HG03045 (cell line): ENCODE measurements at regions not wholly inside any gene's neighbourhood (a gene's known extent, or its start where the extent isn't known, plus 50 kb on each side); places are given as distances from the start of the nearest gene placed in this dataset.

Experiments used
- ATAC-seq: cut with Tn5 transposase; IDR thresholded peaks from one replicate; pipeline ENCODE4 v1.9.1; 2021; ENCODE audit warnings: mild to moderate bottlenecking, moderate library complexity; ENCODE audit not compliant: unreplicated experiment

DNA sequence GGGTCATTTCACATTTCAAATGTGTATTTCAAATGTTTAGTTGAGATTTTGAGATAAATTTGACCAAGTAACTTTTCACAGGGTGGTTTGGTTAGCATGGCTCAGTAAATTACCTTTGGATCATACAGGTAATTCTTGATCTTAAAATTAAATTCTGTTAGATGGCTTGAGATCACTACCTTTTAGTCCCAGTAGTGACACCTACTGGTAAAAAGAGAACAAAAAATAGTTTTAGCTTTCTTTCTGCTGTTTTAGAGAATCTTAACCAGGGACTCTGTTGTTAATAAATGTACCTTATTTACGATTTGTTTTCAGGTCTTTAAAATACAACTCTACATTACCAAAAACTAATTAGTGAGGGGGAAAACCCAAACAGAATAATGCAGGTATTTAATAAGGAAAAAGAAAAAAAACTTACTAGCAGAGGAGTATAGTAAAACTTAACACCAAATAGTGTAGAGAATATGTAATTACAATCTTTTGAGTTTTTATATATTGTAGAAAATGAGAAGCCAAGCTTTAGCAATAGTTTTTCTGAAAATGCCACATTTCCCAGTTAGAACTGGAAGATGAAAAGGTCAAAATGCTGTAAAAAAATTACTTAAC, 620.3 kb upstream of the AGTR1 start:
- no peak for ATAC-seq

DNA sequence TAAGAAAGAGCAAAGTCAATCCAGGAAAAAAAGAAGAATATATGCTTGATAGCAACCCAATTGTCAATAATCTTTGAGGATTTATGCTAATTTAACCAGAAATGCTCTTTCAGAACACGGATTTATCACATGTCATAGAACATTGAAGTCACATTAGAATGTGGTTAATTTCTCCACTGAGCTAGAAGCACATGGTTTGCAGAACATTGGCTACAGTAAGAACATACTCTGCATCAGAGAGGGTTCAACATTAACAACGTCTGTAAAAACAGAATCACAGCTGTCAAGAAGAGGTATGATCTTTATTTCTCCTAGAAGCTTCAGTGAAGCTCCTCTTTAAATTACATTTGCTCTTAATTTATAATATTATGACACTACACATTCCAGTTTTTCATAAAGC, 619.7 kb upstream of the AGTR1 start:
- ATAC-seq, result no peak

DNA sequence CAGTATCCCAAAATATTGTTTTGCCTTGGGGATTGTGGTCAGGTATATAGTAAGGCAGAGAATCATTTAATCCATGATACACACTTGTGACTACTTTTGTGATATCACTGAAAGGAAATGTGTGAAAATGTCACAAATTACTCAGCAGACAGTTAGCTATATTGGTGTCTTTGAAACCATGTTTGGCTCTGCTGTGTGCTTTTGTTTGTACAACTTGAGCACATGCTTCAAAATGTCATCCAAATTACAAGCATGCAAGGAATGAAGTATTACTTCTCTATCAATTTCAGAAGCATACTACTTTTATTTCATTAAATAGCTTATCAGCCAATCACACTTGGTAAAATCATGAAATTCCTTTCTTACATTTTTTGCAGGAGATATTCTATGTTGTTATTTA, 619.0 kb upstream of the AGTR1 start:
- ATAC-seq, result no peak

DNA sequence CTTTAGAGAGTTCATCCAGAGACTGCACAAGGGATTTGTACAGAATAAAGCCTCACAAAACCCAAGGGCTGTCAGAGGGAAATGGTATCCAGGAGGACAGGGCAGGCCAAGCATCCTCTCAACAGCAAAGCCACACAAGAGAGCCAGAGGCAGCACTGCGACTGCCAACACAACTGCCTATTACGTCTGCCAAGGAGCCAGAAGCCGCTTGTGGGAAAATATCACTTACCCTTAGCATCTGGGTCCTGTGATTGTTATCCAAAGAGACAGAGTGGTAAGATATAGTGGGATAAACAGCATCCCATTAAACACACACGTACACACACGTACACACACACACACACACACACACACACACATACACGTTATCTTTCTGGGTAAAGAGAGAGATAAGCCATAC, 618.3 kb upstream of the AGTR1 start:
- ATAC-seq, result no peak

DNA sequence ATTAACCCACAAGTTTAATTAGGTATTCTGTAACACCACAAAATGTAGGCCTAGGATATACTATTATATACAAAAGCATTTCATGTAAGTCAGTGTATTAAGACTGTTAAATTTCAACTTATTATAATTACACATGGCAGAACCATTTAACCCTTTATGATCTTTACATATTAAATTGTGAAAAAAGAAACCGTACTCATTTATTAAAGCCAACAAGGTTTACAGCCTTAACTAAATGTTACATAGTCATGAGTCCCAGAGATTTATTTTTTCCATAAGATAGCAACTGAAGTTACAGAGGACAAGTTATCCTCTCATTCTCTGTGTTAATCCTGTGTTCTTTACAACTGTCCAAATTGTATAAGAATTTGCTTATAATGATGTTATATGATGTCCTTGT, 615.8 kb upstream of the AGTR1 start:
- no peak for ATAC-seq

DNA sequence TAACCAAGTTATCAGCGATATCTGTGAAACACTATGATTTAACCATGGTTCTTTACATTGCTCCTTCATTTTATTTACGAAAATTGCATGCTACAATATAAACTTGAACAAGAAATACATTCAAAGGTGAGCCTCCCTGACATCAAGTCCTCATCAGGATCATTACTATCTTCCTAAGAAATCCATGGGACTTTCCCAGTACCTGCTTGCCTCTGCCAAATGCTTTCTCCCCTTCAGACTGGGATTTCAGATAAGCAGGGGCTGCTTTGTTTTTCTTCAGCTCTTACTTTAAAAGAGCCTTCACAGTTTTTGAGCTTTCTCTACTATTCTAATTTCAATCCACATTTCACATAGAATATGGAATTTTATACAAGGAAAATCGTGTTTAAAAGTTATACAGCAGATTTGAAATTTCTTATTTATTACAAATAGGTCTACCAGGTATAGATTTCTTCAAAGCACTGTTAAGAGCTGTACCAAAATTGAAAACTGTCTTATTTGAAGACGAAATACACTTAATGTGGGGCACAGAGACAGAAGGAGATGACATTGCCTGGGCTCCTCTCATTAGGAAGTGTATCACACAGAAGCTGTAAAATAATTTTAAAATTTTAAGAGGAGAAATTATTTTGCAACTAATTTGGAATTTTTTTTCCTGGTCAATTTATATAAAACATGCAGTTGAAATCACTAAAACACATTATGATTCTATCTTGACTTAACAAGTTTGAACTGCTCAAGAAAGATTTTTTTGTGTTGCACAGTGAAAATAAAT, 615.0 kb upstream of the AGTR1 start:
- ATAC-seq, result no peak

DNA sequence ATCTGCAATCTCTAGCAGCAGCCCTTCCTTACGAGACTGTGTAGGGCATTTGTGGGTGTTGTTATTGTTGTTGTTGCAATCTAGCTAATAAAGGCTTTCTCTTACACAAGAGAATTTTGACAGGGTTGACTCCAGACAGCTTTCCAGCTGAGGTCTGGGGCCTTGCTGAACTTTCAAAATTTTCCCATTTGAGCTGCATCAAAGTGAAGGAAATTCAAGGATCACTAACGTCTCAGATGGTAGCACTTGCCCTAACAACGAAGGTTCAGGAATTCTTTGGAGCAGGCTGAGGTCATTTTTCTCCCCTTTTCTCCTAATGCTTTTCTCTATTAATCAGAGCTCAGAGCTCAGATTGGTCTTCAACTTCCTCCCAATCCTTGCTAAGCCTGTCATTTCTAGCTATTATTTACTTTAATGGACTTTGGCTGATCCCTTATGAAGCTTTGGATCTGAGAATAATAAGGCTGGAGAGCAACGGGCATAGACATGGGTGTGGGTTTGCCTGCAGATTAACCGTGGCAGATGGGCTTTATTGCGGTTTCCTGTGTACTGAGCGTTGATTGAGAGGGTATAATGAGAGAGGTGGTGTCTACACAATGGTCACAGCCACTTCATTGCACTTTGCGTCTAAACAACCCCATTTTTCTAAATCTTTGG, 614.0 kb upstream of the AGTR1 start:
- no peak for ATAC-seq

DNA sequence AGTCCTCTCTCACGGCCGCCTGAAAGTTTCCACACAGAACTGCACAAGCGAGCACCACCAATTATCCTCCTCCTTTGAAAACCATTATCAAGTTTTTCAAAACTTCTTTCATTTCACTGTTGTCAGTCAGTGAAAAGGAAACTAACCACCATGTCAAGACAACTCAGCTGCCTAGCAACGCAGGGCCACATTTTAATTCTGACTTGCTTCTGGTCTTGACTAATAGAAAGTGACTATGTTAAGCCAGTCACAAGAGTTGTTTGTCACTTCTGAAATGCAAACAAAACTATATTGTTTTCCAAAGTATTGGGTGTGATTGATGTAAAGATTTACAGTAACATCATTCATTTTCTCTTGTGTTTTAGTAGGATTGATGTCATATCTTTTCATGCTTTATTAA, 612.8 kb upstream of the AGTR1 start:
- peak; percentile 94 for ATAC-seq

DNA sequence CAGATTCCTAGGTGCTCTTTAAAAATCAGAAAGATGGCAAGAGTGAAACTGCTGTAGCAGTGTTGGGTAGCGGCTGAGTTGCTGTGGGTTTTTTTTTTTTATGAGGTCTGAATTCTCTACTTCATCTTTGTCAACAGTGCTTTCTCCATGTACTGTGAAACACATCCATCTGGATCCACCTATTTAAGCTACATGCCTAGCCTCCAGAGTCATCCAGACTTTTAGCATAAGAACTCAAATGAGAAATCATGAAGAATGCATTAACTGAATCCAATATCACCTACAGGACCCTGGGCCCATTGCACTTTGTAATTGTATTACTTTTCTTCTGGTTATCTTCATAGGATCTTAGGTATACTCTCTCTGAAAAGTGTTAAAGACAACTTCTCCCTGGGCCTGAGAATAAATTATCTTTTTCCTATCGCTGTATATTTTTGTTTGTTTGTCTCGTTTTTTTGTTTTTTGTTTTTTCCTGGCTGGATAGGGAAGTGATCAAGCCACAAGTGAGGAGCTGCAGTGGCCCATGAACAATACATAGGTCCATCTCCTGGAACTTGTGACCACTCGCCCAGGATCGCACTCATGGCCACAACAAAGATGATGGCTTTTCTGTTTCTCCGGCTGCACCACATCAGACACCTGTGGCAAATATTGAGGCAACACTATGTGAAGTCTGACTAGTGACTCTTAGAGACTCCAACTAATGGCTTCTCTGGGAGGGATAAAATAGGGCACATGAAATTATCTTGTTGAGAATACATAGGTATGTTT, 609.9 kb upstream of the AGTR1 start:
- no peak for ATAC-seq

DNA sequence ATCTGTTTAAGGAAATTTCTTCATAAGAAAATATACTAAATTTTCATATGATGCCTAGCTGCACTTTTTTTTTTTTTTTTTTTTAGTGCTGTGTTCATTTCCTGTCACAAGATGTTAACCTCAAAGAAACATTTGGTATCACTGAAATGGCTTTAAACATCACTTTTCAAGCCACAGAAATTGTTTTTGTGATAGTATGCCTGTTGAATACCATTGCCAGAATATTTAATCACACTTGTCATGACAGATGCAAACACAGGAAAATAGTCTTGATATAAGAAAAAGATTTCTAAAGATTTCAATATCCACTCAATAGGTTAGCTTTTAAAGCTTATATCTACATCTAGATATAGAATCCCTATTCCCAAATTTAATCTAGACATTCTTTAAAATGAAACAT, 608.5 kb upstream of the AGTR1 start:
- no peak for ATAC-seq

DNA sequence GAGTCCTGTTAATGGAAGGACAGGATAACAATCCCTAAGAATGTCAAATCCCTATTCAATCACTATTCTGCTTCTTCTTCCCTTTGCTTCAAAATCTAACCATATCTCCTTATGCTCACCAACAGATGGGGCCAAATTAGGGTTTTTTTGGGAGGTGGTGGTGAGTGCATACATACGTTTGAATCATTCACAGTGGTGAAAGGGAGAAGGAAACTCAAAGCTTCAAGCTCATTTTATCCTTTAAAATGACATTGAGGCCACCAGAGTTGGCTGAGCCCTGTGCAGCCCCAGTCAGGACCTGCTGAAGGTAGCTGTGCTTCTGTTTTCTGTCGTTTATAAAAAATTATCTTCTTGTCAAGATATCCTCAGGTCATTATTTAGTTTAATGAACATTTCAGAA, 607.5 kb upstream of the AGTR1 start:
- no peak for ATAC-seq

DNA sequence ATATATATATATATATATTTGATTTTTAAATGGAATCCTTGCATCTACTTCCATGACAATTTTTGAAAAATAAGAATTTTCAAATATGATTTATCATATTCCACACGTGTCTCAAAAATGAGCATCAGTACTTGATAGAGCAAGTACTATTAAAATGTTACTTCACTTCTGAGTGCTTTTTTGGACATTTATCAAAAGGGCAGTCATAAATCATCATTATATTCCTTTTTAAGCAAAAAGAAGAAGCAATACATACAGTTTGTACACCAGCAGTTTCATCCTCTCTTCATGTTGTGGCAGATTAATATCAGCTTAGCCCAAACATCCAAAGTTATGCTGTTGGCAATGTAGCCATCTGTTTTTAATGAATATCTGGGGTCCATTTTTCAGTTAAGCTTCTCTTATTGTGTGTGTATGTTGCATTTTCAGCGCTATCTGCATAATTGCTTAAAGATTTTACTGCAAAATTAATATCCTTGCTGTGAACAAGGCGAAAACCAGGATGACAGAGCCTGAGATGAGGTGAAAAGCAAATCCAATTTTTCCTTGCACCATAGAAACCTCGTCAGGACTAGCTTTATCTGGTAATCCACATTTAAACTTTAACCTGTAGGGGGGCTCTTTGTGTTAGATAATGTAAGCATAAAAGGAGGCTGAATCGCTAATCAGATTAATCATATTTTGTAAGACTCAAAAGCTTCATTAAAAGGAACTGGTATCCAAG, 604.9 kb upstream of the AGTR1 start:
- ATAC-seq, result no peak

DNA sequence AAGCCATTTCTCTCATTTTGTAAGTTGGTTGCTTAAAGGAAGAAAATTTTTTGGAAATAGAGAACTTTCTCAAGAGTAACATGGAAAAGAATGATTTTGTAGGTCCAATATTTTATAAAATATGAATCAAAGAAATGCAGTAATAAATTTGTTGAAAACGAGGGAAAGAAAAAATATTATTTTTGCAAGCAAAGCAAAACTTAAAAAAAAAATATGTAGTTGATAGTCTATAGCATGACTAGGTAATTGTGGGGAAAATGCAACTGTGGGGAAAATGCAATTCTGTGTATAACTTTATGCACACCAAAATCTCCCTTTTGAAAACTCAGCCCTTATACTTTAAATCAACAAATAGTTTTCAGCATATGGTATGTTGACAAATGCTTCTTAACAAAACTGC, 604.0 kb upstream of the AGTR1 start:
- no peak for ATAC-seq

DNA sequence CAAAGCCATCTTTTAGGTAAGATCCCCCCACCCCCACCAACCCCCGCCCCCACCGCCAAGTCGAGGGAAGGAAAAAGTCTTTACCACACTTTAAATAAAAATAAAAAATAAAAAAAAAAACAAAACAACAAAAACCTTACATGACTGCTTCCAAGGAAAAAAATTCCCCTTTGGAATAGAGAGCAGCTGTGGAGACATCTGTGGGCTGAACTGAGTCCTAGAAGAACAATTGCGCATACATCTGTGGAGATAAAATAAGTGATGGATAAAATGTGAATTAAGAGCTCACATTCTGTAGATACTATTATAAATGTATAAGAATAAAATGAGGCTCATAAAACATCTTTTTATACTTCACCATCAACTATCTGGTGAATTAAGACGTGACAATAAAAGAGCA, 601.7 kb upstream of the AGTR1 start:
- ATAC-seq, result no peak

DNA sequence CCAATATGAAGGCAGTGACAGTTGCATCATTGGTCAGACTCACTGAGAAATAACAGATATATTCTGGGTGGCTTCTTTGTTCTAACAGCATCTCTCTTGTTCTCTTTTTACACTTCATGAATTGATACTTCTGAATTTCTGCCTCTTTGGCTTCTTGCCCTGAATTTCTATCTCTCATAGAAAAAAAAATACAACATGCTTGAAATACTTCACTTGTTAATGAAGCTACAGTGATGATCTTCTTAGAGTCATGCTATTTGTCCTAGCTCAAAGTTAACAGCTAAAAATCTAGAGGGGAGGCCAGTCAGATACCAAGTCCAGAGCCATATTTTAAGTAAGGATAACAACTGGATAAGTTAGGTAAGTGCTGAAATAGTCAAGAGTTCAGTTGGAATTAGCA, 597.2 kb upstream of the AGTR1 start:
- ATAC-seq, result no peak

DNA sequence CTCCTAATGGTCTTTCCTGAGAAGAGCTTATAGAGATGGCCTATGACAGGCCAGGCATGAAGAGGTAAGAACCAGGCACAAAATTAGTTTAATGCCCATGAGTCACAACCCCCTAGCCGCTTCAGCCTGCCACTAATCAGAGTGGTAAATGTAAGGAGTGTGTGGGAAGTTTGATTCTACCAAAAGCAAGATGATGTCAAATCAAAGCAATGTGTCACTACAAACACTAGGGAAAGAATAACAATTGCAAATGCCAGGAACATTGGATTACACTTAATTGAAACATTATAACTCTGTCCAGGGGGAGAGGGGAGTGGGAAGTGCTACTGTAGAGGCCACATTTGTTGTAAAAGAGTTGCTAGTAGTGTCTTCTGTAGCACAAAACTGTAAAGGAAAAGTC, 596.6 kb upstream of the AGTR1 start:
- ATAC-seq, result no peak

DNA sequence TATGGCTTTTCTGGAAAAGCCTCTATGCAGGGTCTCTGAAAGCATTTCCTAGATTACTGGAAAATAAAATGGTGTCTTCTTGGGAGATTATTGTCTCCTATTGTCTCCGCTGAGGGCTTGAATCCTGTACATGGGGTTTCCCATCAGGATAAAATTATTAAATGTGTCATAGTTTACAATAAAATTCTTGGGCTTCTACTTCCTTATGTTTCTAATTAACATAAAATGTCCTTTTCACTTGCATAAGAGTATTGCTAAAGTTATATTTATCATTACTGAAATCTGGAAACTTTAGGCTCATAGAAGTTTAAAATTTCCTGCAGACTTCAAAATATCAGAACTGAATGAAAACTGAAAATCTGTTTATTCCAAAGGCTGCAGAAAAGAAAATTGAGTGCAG, 595.5 kb upstream of the AGTR1 start:
- no peak for ATAC-seq

DNA sequence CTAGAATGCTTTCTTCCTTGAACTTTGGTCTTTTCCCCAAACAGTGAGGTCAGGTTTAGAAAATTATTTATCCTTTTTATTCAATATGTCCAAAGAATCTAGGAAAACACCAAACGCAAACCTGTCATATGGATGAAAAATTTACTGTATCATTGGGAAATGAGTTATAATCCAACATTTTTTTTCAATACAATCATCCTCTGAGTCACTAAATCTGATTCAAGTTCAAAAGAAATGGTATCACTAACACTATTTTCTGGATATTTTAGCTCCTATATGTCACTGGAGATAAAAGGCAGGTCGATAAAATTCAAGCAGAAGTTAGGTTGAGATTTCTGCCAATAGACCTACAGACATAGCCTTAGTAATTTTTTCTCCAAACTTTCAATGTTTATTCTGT, 591.6 kb upstream of the AGTR1 start:
- no peak for ATAC-seq

DNA sequence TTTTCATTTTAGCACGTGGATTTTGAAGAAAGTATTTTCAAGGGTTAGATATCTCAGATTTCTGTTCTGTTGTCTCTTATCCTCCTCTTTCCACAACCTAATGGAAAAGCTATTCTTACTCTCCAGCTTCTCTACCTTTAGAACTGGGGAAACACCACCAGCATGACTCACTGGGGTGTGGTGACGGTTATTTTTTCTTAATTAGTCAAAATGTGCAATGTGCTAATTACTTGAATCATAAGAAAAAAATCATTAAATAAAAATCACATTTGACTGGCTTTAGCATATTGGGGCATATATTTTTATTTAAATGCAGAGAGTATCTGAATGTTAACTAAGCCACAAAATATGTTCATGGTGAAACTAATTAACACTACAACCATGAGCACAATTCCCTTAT, 570.7 kb upstream of the AGTR1 start:
- no peak for ATAC-seq

DNA sequence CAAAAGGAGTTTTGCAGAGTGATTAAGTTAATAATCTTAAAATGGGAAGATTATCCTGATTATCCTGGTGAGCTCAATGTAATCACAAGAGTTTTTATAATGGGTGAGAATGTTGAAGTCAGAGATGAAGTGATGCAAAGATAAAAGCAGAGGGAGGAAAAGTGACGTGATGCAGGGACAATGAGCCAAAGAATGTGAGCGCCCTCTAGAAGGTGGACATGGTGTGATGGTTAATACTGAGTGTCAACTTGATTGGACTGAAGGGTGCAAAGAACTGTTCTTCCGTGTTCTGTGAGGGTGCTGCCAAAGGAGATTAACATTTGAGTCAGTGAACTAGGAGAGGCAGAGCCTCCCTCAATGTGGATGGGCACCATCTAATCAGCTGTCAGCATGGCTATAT, 569.6 kb upstream of the AGTR1 start:
- ATAC-seq, result no peak

DNA sequence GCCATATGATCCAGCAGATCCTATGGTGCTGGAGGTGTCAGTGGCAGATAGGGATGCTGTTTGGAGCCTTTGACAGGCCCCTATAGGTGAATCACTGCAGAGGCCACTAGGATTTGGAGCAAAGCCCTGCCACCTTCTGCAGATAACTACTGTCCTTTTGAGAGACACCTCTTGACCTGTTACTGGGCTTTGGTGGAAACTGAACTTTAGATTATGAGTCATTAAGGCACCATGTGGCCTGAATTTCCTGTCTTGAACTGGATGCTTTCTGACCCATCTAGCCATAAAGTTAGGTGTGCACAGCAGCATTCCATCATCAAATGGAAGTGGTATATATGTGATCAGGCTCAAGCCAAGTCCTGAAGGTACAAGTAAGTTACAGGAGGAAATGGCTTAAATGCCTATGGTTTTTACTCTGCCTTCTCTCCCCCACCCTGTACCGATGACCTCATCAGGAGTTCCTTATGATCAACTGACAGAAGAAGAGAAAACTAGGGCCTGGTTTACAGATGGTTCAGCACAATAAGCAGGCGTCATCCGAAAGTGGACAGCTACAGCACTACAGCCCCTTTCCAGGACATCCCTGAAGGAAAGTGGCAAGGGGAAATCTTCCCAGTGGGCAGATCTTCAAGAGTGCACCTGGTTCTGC, 565.6 kb upstream of the AGTR1 start:
- no peak for ATAC-seq
